ENCODE measurements at regions not wholly inside any gene's neighbourhood (a gene's known extent, or its start where the extent isn't known, plus 50 kb on each side); places are given as distances from the start of the nearest gene placed in this dataset.
A peak's percentile ranks its signal among the peaks of the same experiment; 100 is the strongest.
"Not testable (repeated sequence)": the region's sequence is repeated elsewhere in the genome, so short reads cannot be mapped to it uniquely, and the experiment has no call there.

DNA sequence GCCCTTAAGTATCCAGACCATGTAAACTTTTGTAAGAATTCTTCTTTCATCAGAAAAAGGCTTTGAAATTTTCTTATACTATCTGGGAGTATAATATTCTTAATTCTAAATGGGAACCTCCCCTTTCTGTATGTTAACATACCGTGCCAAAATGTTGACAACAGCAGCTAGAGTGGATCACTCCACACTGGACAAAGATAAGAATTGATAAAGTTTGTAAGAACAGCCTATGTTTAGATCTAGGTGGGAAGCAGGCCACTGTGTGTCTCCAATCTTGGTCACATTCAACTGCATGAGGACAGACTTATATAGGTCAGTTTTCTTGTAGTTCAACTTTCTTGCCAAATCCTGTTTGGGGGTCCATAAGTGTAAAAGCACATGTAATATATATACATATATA lies 235.7 kb downstream of the RPIA start:
- DNase-seq = no peak

DNA sequence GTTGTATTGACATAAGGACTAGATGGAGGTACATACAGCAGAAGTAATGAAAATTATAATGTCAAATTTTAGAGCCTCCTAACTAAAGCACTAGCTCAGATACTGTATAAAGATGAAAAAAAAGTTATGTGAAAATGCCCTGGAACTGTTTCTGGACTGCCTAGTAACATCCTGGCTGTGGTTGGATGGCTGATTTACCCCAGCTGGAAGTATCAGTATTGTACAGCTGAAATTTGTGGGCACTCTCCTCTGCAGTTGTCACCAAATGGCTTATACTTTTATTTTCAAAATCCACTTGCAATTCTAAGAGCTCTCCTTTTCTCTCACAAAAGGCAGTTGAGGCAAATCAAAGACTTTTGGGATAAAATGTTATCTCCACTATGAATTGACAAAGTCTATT lies 239.2 kb downstream of the RPIA start:
- no peak for DNase-seq

GRCh38 chr2:88932686-88933085 lies 241.2 kb downstream of the RPIA start:
- DNase-seq = no peak

GRCh38 chr2:88933091-88933490 lies 241.6 kb downstream of the RPIA start:
- DNase-seq = no peak

DNA sequence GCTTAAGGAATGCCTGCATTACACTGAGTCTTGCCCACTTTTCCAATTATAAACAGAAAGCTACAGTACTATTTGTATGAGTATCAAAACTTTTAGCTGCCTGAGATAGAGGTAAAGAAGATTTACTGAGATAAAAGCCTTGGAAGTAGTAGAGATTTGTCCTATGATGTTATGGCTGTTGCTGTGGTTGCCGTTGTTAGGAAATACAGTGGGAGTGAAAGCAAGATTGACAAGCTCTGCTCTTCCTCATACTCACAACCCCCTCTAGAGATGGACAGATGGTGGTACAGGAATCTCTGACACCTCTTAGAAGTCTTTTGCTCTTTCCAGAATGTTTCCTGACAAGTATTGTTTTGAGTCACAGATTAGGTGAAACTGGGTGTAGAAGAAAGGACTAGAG lies 242.5 kb downstream of the RPIA start:
- peak; percentile 17 for DNase-seq

DNA sequence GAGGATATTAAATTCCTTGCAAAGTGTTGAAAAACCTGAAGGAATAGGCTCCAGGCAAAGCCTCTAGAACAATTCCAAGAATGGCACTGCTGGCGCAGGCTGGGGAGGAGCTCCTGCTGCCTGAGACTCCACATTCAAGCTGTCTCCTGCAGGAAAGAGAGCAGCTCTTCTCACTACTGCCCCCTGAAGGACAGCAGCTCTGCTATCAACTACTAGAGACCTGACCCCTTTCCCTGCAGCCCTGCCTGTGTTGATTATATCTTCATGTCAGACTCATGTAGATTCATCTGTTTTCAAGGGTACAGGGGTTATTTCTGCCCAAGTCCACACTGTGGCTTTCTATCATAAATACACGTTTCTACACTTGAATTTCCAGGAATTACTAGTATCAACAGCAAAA lies 249.7 kb downstream of the RPIA start:
- peak; percentile 30 for DNase-seq

- no peak for DNase-seq
These were observed 251.3 kb downstream of the RPIA start for GRCh38 chr2:88942798-88943197.

DNA sequence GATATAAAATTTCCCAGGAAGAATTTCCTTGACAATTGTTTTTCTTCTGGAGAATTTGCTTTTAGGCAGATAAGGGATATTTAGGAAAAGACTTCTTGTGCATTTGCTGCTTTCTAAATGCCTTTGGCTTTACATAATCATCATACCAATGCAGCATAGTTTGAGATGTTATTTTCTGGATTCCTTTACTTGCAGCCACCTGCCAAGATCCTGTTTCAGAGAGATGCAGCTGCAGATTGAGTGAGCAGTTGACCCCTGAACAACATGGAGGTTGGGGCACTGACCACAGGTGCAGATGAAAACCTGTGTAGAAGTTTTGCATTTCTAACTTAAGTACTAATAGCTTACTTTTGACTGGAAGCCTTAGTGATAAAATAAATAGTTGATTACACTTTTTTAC lies 257.9 kb downstream of the RPIA start:
- no peak for DNase-seq

DNA sequence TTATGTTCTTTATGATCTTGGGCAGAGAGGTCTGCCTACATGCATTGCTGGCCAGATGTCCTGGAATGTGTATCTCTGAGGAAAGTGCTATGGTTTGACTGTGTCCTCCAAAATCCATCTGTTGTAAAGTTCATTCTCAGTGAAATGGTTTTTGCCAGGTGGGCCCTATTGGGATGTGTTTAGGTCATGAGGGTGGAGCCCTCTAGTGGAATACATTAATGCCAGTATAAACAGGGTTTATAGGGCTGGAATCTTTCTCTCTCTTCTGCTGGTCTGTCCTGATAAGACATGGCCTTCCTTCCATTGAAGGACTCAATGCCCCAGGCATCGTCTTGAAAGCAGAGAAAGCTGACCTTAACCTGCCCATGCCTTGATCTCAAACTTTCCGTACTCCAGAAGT lies 258.5 kb downstream of the RPIA start:
- peak; percentile 7 for DNase-seq

DNA sequence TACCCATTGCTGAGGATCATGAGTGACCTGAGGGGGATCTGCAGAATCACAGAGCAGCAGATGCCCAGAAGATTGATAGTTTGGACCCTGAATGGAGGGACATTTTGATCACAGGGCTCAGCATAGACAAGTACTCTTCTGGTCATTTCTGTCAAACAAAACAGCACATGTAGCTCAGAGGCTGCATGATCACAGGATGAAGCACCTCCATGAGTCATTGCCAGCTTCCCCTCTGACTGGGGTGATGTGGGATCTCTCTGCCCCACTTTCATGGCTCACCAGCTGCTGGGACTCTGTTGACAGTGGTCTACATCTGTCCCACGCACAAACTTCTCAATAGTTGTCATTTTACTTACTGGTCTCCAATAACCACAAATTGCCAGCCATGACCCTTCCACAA lies 264.1 kb downstream of the RPIA start:
- no peak for DNase-seq

DNA sequence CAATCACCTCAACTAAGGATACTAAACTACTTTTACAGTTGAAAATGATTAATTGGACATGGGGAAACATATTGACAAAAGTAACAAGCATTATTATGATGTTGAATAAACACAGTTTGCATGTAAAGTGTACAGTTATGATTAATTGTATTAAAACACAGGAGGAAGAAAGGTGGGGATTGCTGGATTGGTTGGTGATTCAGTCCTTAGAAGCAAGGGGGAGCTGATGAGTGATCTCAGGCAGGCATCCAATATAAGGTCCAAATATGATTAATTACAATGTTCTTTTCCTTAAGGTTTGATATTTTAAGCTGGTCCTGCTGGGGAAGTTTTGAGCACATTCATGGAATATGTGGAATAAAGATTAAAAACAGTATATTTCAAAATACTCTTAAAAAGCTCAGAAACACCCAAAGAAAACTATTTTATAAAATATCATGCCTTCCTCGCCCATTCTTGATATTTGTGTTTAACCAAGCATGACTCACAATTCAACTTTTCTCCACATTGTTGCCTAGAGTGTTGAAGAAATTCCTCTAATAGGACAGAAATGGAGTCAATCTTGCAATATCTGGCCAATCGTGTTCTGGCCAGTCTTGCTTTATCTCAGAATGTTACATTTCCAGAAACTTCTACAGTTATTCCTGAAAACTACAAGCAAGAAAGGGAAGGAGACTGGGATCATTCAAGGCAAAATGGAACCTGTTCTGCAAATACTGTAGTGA lies 268.2 kb downstream of the RPIA start:
- DNase-seq = peak; percentile 1

- peak; percentile 0 for DNase-seq
These were observed 269.9 kb downstream of the RPIA start for GRCh38 chr2:88961323-88961722.

GRCh38 chr2:88967844-88968243 lies 276.4 kb downstream of the RPIA start:
- DNase-seq = no peak

DNA sequence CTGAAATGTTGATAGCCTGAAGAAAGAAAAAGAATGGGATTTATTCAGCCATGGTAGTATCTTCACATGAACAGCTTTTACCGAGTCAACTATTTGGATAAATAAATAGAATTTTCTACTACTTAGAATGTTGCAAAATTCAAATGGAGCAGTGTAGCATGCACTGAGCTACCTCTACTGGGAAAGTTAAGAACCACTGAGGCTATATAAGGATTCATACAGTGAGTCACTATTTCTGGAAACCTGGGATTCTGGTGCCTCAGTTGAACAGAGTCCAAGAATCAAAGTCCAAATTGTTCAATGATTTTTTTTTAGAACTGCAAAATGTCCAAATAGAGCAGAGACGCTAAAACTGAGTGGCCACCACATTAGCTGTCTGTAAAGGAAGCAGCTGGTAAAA lies 286.5 kb downstream of the RPIA start:
- not testable (repeated sequence) for DNase-seq

DNA sequence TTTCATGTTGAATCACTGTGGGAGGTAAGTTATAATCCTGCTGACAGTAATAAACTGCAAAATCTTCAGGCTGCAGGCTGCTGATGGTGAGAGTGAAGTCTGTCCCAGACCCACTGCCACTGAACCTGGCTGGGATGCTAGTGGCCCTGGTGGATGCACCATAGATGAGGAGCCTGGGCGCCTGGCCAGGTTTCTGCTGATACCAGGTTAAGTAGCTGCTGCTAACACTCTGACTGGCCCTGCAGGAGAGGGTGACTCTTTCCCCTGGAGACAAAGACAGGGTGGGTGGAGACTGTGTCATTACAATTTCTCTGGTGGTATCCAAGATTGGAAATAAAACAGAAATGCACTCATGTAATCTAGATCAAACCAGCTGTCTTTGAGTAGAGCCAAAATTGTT lies 287.0 kb downstream of the RPIA start:
- DNase-seq = peak; percentile 5

GRCh38 chr2:88984079-88984478 lies 292.6 kb downstream of the RPIA start:
- not testable (repeated sequence) for DNase-seq

GRCh38 chr2:88986721-88987330 lies 295.4 kb downstream of the RPIA start:
- not testable (repeated sequence) for DNase-seq

DNA sequence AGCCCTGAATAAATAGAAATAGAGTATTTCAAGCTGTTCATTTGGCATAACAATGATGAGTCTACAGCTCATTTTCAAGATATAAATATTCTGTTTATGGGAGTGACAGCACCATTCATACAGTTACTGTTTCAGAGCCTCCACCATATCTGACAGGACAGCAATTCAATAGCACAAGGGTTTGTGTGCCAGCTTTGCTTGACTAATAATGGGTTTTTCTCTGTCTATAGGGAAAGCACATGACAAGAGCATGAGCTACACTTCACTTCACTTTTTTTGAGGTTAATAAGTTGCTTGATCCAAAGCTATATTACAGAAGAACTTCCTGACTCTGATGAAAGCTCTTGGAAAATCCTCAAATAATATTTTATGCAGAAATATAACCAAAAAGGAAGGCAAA lies 297.1 kb downstream of the RPIA start:
- not testable (repeated sequence) for DNase-seq

DNA sequence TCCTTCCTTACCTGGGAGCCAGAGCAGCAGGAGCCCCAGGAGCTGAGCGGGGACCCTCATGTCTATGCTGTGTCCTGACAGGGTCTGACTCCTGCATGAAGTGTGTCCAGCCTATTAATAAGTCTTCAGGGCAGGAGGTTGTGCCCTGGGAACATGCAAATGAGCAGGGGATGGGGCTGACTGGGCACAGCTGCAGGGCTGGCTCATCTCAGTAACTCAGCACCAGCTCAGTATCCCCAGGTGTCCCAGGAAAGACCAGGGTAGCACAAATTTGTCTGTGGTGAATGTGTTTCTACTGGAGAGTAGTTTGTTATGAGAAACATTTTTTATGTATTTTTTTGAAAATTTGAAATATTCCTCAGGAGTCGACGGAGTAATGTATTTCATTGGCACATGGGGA lies 301.3 kb downstream of the RPIA start:
- not testable (repeated sequence) for DNase-seq

GRCh38 chr2:88994856-88995255 lies 303.4 kb downstream of the RPIA start:
- not testable (repeated sequence) for DNase-seq

GRCh38 chr2:88996588-88996987 lies 305.1 kb downstream of the RPIA start:
- not testable (repeated sequence) for DNase-seq

GRCh38 chr2:88999365-88999764 lies 307.9 kb downstream of the RPIA start:
- no peak for DNase-seq

GRCh38 chr2:89000235-89000634 lies 308.8 kb downstream of the RPIA start:
- no peak for DNase-seq

- DNase-seq = not testable (repeated sequence)
These were observed 312.8 kb downstream of the RPIA start for GRCh38 chr2:89004238-89004637.

GRCh38 chr2:89020566-89020965 lies 329.1 kb downstream of the RPIA start:
- not testable (repeated sequence) for DNase-seq

Measured in NCI-H69 (cell line).